Endometrial microvascular endothelial cells (primary cell): ENCODE measurements at regions not wholly inside any gene's neighbourhood (a gene's known extent, or its start where the extent isn't known, plus 50 kb on each side); places are given as distances from the start of the nearest gene placed in this dataset.

Experiments used
- in situ Hi-C: cut with HindIII; loops from 2 replicates; pipeline ENCODE4 v1.10.0; 2017; ENCODE audit warnings: low sequenced_read_pairs, low pct_unique_long_range_greater_than_20kb; ENCODE audit errors: inconsistent ontology term

DNA sequence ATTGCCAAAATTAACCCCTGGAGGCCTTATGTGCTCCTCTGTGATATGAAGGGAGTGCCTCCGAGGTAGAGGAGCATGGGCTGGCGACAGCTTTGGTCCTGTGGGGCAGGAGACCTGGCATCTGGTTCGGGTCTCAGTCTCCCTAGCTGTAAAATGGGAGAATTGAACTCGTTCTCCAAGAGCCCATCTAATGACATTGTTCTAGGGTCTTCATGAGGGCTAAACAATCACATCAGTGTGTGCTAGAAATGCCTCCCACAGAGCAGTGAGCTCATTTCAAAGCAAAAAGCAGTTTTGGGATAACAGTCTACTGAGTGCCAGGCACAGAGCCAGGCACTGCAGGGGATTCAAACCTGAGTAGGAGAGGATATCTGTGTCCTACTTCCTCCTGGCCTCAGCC is 248.0 kb downstream of the RPS24 start:
- in situ Hi-C loops: no loop called here

GRCh38 chr10:78283069-78283682 is 249.5 kb downstream of the RPS24 start:
- in situ Hi-C loops: no loop called here

- in situ Hi-C loops: no loop called here
Measured at GRCh38 chr10:78284381-78284780, 250.7 kb downstream of the RPS24 start.

DNA sequence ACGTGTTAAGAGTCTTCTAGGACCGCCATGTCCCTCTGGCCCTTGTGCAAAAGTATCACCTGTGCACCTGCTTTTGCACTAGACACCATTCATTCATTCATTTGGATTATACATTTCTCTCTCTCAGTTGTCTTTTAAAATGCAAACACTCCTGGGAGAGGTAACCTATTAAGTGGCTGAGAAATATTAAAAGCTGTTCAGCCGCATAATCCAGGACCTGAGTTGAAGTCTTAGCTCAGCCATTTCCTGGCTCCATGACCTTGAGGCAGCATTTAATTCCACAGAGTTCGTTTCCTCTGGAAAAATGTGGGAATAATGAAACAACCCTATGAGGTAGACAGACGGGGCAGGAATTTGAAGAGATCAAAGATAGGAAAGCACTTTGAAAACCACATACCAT is 251.6 kb downstream of the RPS24 start:
- in situ Hi-C loops: no loop called here

GRCh38 chr10:78286186-78286585 is 252.5 kb downstream of the RPS24 start:
- in situ Hi-C loops: no loop called here

DNA sequence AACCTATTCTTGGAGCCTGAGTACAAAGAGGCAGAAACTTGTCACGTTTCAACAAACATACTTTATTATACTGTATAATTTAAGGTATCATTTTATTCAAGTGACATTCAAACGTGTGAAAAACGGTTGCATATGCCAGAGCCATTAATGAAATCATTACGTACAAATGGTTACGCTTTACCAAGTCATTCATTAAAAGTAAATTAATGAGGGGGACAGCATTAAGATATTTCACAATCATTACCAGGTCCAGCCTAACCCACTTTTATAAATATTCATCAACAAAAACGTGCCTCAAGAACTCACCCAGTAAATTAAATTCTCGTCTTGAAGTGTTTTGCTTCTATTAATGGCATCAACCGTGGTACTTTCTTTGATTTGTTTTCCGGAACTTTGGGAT is 253.0 kb downstream of the RPS24 start:
- in situ Hi-C loops: no loop called here

DNA sequence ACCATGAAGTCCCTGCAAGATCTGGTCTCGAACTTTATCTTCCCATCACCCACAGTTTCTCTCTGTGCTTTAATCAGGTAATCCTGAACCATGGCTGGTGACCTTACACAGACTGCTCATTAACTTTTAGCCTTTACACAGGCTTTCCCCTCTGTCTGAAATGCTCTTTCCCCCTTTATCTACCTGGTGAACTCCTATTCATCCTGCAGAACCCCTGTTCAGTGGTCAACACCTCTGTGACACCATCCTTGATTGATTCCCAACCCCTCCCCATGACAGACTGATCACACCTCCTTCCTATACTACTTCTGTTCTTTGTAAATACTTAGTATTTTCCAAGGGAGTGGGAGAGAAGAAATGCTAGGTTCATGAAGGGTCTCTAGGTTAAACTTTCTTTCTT is 254.0 kb downstream of the RPS24 start:
- in situ Hi-C loops: no loop called here

GRCh38 chr10:78288663-78289062 is 255.0 kb downstream of the RPS24 start:
- in situ Hi-C loops: no loop called here

GRCh38 chr10:78290131-78290750 is 256.6 kb downstream of the RPS24 start:
- in situ Hi-C loops: no loop called here

GRCh38 chr10:78291722-78292121 is 258.1 kb downstream of the RPS24 start:
- in situ Hi-C loops: no loop called here

- in situ Hi-C loops: no loop called here
Measured at GRCh38 chr10:78292250-78292981, 258.8 kb downstream of the RPS24 start.

- in situ Hi-C loops: no loop called here
Measured at GRCh38 chr10:78292982-78293865, 259.6 kb downstream of the RPS24 start.

DNA sequence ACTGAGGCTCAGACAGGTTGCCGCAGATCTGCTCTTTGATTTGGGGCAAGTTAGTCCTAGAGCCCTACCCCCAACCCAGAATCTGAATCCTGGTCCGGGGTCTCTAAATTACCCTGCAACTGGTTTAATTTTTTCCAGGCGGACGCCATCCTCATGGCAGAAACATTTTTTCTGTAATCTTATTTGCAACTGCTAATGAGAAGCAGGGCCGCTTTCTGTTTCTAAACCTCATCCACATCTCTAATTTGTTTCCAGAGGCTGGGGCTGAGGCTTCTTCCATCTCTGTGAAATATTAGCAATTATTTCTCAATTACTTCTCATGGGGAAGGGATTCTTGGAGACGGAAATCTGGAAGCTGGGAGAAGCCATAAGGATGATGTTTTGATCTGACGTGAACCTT is 261.6 kb downstream of the RPS24 start:
- in situ Hi-C loops: no loop called here

DNA sequence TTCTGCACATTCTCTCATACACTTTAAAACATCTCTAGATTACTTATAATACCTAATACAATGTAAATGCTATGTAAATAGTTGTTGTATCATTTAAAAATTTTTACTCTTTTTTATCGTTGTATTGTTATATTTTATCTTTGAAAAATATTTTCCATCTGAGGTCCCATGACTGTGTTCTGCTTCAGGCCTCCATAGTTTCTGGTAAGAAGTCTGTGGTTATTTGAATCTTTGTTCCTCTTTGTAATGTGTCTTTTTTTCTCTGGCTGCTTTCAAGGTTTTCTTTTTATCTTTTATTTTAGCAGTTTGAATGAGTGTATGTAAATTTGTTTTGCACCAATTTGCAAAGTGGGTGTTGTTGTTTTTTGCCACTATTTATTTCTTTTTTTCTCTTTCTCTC is 263.1 kb downstream of the RPS24 start:
- in situ Hi-C loops: no loop called here

DNA sequence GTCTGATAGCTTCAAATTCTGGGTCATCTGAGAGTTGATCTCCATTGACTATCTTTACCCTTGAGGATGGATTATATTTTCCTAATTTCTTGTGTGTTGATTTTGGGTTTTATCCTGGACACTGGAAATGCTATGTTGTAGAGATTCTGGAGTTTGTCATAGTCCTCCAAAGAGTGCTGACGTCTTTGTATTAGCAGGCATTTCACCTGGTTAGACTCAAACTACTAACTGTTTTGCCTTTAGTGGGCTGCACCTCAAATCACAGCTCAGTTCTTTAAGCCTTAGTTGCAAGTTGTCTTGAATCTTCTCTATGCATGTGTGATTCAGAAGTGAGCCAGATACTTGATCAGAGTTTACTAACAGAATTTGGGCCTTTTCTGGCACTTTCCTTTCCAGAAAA is 264.3 kb downstream of the RPS24 start:
- in situ Hi-C loops: no loop called here

DNA sequence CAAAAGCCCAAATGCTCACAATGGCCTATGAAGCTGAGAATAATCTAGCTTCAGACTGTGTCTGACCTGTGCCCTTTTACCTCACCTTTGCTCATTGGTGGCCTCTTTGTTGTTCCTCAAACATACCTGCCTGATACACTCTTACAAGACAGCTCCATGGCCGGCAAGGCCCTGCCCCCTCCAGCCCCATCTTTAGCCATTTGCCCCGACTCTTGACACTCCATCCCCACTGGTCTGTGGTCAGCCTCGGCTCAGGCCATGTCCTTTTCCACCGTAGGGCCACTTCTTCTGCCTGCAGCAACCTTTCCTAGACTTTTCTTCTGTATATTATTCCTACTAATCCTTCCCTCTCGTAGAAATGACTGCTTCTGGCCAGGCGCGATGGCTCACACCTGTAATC is 265.2 kb downstream of the RPS24 start:
- in situ Hi-C loops: no loop called here

- in situ Hi-C loops: loop anchor here (25.0 kb wide), 1 partner anchor 263 kb away; the partner anchor contains the start of genes POLR3A and RPS24
Measured at GRCh38 chr10:78299851-78300468, 266.3 kb downstream of the RPS24 start.

DNA sequence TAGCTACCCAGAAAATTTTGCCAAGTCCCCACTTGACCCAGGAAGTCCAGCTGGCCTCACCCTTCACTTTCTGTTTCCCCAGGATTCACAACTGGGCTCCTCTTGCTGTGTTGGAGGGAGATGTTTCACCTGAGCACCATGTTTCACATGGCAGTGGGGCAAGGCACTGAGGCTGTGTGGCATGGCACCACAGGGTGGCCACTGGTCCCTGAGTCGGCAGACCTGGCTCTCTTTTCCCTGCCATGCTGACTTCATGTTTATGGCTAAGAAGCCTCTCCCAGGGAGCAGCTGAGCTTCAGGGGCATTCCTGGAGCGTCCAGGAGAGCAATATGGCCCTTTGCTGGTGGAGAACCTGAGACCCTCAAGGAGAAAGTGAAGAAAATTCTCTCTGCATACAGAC is 266.9 kb downstream of the RPS24 start:
- in situ Hi-C loops: loop anchor here (25.0 kb wide), 1 partner anchor 263 kb away; the partner anchor contains the start of genes POLR3A and RPS24

- in situ Hi-C loops: loop anchor here (25.0 kb wide), 1 partner anchor 264 kb away; the partner anchor contains the start of genes POLR3A and RPS24
Measured at GRCh38 chr10:78301481-78301880, 267.8 kb downstream of the RPS24 start.
